GM12878 (cell line): ENCODE measurements at regions not wholly inside any gene's neighbourhood (a gene's known extent, or its start where the extent isn't known, plus 50 kb on each side); places are given as distances from the start of the nearest gene placed in this dataset.

Source experiments
- ATAC-seq: fragments of 200-7000 bp; cut with Tn5 transposase; 3 replicates; pipeline ENCODE4 v1.9.1; 2020; ENCODE audit warnings: mild to moderate bottlenecking, moderate library complexity
- BruUV-seq: library from RNA; stranded (reverse); fragments of 400-500 nt; replicated peaks from 2 replicates; lab custom pipeline; 2021; lab: Mats Ljungman, UMichigan
- CTCF ChIA-PET: fragments of 300-600 bp; sonication (Branson Sonifier 250); formaldehyde crosslinking; extraction: SDS; loops from one replicate; lab custom pipeline; 2021; ENCODE audit warnings: inconsistent platforms; lab: Yijun Ruan, JAX
- POLR2A ChIA-PET: fragments of 350-600 bp; formaldehyde crosslinking; extraction: SDS; loops from one replicate; lab custom pipeline; 2021; ENCODE audit warnings: inconsistent platforms; lab: Charles Lee
- RAD21 ChIA-PET: fragments of 300-600 bp; sonication (Branson Sonifier 250); formaldehyde crosslinking; loops from one replicate; lab custom pipeline; 2023; ENCODE audit warnings: antibody characterized with exemption; ENCODE audit not compliant: unreplicated experiment; lab: Charles Lee
- SMC1A ChIA-PET: fragments of 300-600 bp; sonication (Branson Sonifier 250); formaldehyde crosslinking; loops from one replicate; lab custom pipeline; 2023; ENCODE audit not compliant: unreplicated experiment, uncharacterized antibody; lab: Charles Lee
- DNase-seq: peaks from one replicate; pipeline ENCODE4 v3.0.0-alpha.2; 2011; ENCODE audit warnings: low read depth, low spot score
- FAIRE-seq: peaks from 3 replicates; lab custom pipeline; 2011; peaks lifted over from hg19 to GRCh38; lab: Jason Lieb, UNC
- H2AFZ ChIP-seq: 2 replicates; pipeline ENCODE4 v1.6.0; 2011; ENCODE audit warnings: low read depth, low read length, control low read depth; ENCODE audit not compliant: control insufficient read depth
- H3K27ac ChIP-seq: 2 replicates; pipeline ENCODE4 v1.5.1; 2011; ENCODE audit warnings: control low read depth; ENCODE audit not compliant: control insufficient read depth, insufficient read depth
- H3K27me3 ChIP-seq, 2 experiments: replicated peaks in 1 of 2; 2 replicates each; pipeline versions ENCODE4 v1.6.0 to v1.6.1; 2011; ENCODE audit warnings: low read length in 1 of 2; ENCODE audit not compliant: control insufficient read depth in 2 of 2, insufficient read depth in 2 of 2
- H3K36me3 ChIP-seq, 2 experiments: 2 replicates each; pipeline ENCODE4 v1.5.1; 2011; ENCODE audit warnings: low read length in 1 of 2; ENCODE audit not compliant: control insufficient read depth in 2 of 2, insufficient read depth in 2 of 2
- H3K4me1 ChIP-seq: 2 replicates; pipeline ENCODE4 v1.6.1; 2011; ENCODE audit warnings: mild to moderate bottlenecking, low read length, moderate library complexity, mixed read lengths; ENCODE audit not compliant: control insufficient read depth, insufficient read depth
- H3K4me2 ChIP-seq: 2 replicates; pipeline ENCODE4 v1.6.0; 2011; ENCODE audit warnings: control low read depth; ENCODE audit not compliant: control insufficient read depth, insufficient read depth
- H3K4me3 ChIP-seq: fragments of 200-600 bp; sonication (generic); 2 replicates; pipeline ENCODE4 v1.5.1; 2016
- H3K79me2 ChIP-seq: 2 replicates; pipeline ENCODE4 v1.6.0; 2011; ENCODE audit warnings: low read length; ENCODE audit not compliant: control insufficient read depth, insufficient read depth
- H3K9ac ChIP-seq: 2 replicates; pipeline ENCODE4 v1.8.0; 2011; ENCODE audit warnings: low read length, control low read depth, mixed read lengths; ENCODE audit not compliant: control insufficient read depth, insufficient read depth
- H3K9me3 ChIP-seq: replicated peaks from 3 replicates; pipeline ENCODE4 v1.5.1; 2011; ENCODE audit warnings: mild to moderate bottlenecking, low read length; ENCODE audit not compliant: control insufficient read depth, insufficient read depth
- H4K20me1 ChIP-seq: 2 replicates; pipeline ENCODE4 v1.6.0; 2011; ENCODE audit not compliant: control insufficient read depth, insufficient read depth
- ATF7 ChIP-seq: fragments of 450-650 bp; IDR thresholded peaks from 2 replicates; pipeline ENCODE4 v1.6.1; 2016; ENCODE audit warnings: low read depth, mild to moderate bottlenecking
- CBX3 ChIP-seq: fragments of 200-600 bp; sonication (generic); IDR thresholded peaks from 2 replicates; pipeline ENCODE4 v1.6.1; 2016; ENCODE audit warnings: low read depth, borderline replicate concordance
- CBX5 ChIP-seq: sonication (generic); IDR thresholded peaks from 2 replicates; pipeline ENCODE4 v1.6.1; 2016; ENCODE audit warnings: low read depth, moderate library complexity, mild to moderate bottlenecking, inconsistent platforms
- CEBPB ChIP-seq, 2 experiments: fragments of 150-350 bp in 1 of 2; IDR thresholded peaks; 2 replicates each; pipeline ENCODE4 v1.6.1; 2012 to 2014; ENCODE audit warnings: low read depth in 2 of 2, low read length in 2 of 2, borderline replicate concordance in 1 of 2, inconsistent platforms in 1 of 2
- CREM ChIP-seq: IDR thresholded peaks from 2 replicates; pipeline ENCODE4 v1.6.1; 2014; ENCODE audit warnings: antibody characterized with exemption, low read depth
- ETV6 ChIP-seq, 2 experiments: fragments of 450-650 bp in 1 of 2; IDR thresholded peaks in 1 of 2; conservative IDR thresholded peaks in 1 of 2; 2 replicates each; pipeline ENCODE4 v1.6.1; 2014; ENCODE audit warnings: antibody characterized with exemption in 1 of 2, borderline replicate concordance in 1 of 2, low read depth in 1 of 2, mild to moderate bottlenecking in 1 of 2, moderate library complexity in 1 of 2
- IKZF2 ChIP-seq, 2 experiments: fragments of 450-650 bp; IDR thresholded peaks; 2 replicates each; pipeline ENCODE4 v1.6.1; 2017; ENCODE audit warnings: mild to moderate bottlenecking in 2 of 2, moderate library complexity in 2 of 2
- JUNB ChIP-seq: IDR thresholded peaks from 2 replicates; pipeline ENCODE4 v1.6.1; 2016; ENCODE audit warnings: antibody characterized with exemption, mild to moderate bottlenecking
- KLF5 ChIP-seq: fragments of 450-650 bp; IDR thresholded peaks from 2 replicates; pipeline ENCODE4 v1.6.1; 2014; ENCODE audit warnings: mild to moderate bottlenecking; ENCODE audit not compliant: partially characterized antibody
- LARP7 ChIP-seq: fragments of 450-650 bp; IDR thresholded peaks from 2 replicates; pipeline ENCODE4 v1.6.1; 2017; ENCODE audit warnings: mild to moderate bottlenecking
- NFYB ChIP-seq: IDR thresholded peaks from 2 replicates; pipeline ENCODE4 v1.6.1; 2011; ENCODE audit warnings: low read depth, mild to moderate bottlenecking, low read length, improper control_type of control experiment, moderate library complexity; ENCODE audit not compliant: insufficient read depth
- NR2C2 ChIP-seq: IDR thresholded peaks from 2 replicates; pipeline ENCODE4 v1.6.1; 2011; ENCODE audit warnings: borderline replicate concordance, low read depth; ENCODE audit not compliant: control insufficient read depth, insufficient read length
- NR2F1 ChIP-seq: fragments of 450-650 bp; conservative IDR thresholded peaks from 2 replicates; pipeline ENCODE4 v1.6.1; 2017; ENCODE audit warnings: mild to moderate bottlenecking
- POLR2A ChIP-seq: IDR thresholded peaks from 2 replicates; pipeline ENCODE4 v1.6.1; 2011; ENCODE audit warnings: low read depth, mild to moderate bottlenecking, low read length
- POLR2AphosphoS5 ChIP-seq: IDR thresholded peaks from 2 replicates; pipeline ENCODE4 v1.6.1; 2011; ENCODE audit warnings: mild to moderate bottlenecking, low read length, inconsistent platforms
- SIN3A ChIP-seq: IDR thresholded peaks from 2 replicates; pipeline ENCODE4 v1.6.1; 2012; ENCODE audit warnings: low read depth, low read length, improper control_type of control experiment
- SMC3 ChIP-seq: IDR thresholded peaks from 2 replicates; pipeline ENCODE4 v1.6.1; 2011; ENCODE audit warnings: low read length, improper control_type of control experiment, borderline replicate concordance
- SUPT20H ChIP-seq: IDR thresholded peaks from 2 replicates; pipeline ENCODE4 v1.6.1; 2011; ENCODE audit warnings: low read depth, mild to moderate bottlenecking, low read length, moderate library complexity, borderline replicate concordance; ENCODE audit not compliant: control insufficient read depth
- WRNIP1 ChIP-seq: IDR thresholded peaks from 2 replicates; pipeline ENCODE4 v1.6.1; 2011; ENCODE audit warnings: low read depth, low read length, improper control_type of control experiment, borderline replicate concordance
- WGBS: methylation state at CpG from one replicate; pipeline ENCODE4 v1.1.6; 2016; ENCODE audit warnings: low lambda C conversion rate; ENCODE audit not compliant: insufficient replicate concordance, insufficient coverage; ENCODE audit errors: missing lambda C conversion rate; 5-methylcytosine and 5-hydroxymethylcytosine counted together
- in situ Hi-C: fragments of 300-500 bp; cut with MboI; formaldehyde crosslinking; loops from 9 replicates; pipeline ENCODE4 v1.14.3; 2018; ENCODE audit warnings: mixed read lengths
- intact Hi-C: fragments of 100-400 bp; cut with micrococcal nuclease; formaldehyde crosslinking; loops from one replicate; pipeline ENCODE4 v1.14.2; 2022; ENCODE audit not compliant: unreplicated experiment

DNA sequence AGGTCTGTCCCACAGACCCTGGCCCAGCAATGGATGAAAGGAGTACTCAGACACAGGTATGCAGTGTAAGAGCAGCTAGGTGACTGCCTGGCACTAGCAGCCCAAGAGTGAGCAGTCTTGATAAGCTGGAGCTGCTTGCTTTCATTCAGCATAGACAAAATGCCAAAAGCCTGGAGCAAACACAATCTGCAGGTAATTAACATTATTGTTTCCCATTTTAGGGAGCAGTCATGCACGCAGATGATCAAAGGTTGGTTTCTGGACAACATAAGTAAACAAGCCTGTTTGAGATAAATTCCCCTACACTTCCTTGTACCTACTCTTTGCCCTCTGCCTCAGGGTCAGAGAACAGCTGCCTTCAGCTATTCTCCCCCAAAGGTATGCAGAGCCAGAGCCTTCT is 73.7 kb upstream of the MSTN start:
- no TSS peak for BruUV-seq
- ChIA-PET SMC1A (interaction anchor here (1.1 kb wide), 1 partner anchor 12 kb away, joined by 3 read pairs; no protein-coding TSS in a partner anchor), CTCF (interaction anchor here (1.1 to 4.5 kb wide), 8 partner anchors 9 to 183 kb away, joined by 3 to 29 read pairs (median 4); a partner anchor contains a TSS), RAD21 (no interaction called here), POLR2A (interaction anchor here (1.8 kb wide), 1 partner anchor 9 kb away, joined by 8 read pairs; no protein-coding TSS in a partner anchor)
- peak; percentile 31; the same call in 2 of the 3 replicates for ATAC-seq
- DNase-seq, result no peak
- Histone ChIP-seq H4K20me1 (no peaks in the 10 kb centered on the region), H2AFZ (no peak overlapping the region), H3K27ac (no peak overlapping the region), H3K79me2 (no peaks in the 10 kb centered on the region), H3K9me3 (no peaks in the 10 kb centered on the region; the same call in 2 of the 3 replicates), H3K36me3 (no peaks in the 10 kb centered on the region), H3K4me3 (no peak overlapping the region), H3K4me1 (no peaks in the 10 kb centered on the region), H3K27me3 (no peaks in the 10 kb centered on the region), H3K4me2 (no peak overlapping the region), H3K9ac (no peak overlapping the region)
- WGBS, result 94% methylated on average over 1 of the region's 1 CpG
- intact Hi-C loops (no loop called here), in situ Hi-C loops (no loop called here)
- FAIRE-seq, result no peak
- 0 out of 2 replicates have a peak, but pooled peaks have one; percentile 14 for TF ChIP-seq NR2F1
- no peak for TF ChIP-seq ETV6 (conservative IDR thresholded peaks at IDR 0.05 in 1 of 2, IDR thresholded peaks at IDR 0.05 in 1 of 2; ENCODE audit: borderline replicate concordance in 1 of 2, low read depth in 1 of 2)
- no peak for TF ChIP-seq IKZF2 (IDR thresholded peaks at IDR 0.05)

DNA sequence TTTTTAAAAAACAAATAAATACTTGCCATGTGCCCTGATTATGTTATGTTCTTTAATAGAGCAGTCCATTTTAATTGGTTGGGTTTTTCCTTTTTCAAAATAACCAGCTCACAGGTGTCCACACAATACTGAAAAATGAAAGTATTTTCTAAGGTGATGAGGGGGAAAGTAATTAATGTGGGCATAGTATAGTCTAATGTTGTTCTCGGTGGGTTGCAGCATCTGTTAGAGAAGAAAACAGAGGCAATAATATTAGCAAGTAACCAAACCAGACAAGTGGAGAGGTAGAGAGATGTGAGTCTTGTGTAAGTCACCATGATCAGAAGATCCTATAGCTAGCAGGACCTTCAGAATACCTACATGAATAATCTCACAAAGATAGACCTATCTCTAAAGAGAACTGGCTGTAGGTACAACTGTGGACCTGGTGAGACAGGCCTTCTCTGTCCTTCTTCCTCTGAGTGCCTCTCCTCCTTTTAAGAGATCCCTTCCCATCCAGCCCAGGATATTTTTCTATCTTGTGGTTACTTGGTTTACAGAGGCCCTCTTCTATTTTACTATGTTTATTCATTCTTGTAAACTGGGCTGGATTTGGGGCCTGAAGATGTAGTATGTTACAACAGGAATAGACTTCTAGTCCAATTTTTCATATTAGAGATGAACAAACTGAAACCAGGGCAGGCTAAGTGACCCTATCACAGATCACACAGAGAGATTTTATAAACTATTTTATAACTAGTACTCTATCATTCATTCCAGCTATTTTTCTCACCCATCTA is 67.1 kb upstream of the MSTN start:
- SMC1A ChIA-PET, result interaction anchor here (0.7 to 3.6 kb wide), 2 partner anchors 9 to 19 kb away, joined by 3 to 20 read pairs; no protein-coding TSS in a partner anchor
- DNase-seq (no peak), ATAC-seq (peak; percentile 39), FAIRE-seq (no peak)
- RAD21 ChIA-PET, result no interaction called here
- Histone ChIP-seq H3K27ac (no peak overlapping the region), H3K4me2 (no peak overlapping the region), H3K79me2 (no peaks in the 10 kb centered on the region), H3K36me3 (no peaks in the 10 kb centered on the region), H4K20me1 (no peaks in the 10 kb centered on the region), H2AFZ (no peak overlapping the region), H3K4me1 (no peaks in the 10 kb centered on the region), H3K4me3 (no peak overlapping the region), H3K27me3 (no peaks in the 10 kb centered on the region), H3K9me3 (no peaks in the 10 kb centered on the region), H3K9ac (no peak overlapping the region)
- no TSS peak for BruUV-seq
- 88% methylated on average over 1 of the region's 1 CpG for WGBS
- in situ Hi-C loops (no loop called here), intact Hi-C loops (no loop called here)
- CTCF ChIA-PET, result interaction anchor here (1.0 to 2.2 kb wide), 3 partner anchors 9 to 148 kb away, joined by 3 to 10 read pairs (median 3); no protein-coding TSS in a partner anchor
- POLR2A ChIA-PET, result no interaction called here
- no peak for TF ChIP-seq POLR2A
- no peak for TF ChIP-seq NR2C2
- TF ChIP-seq SIN3A, result no peak
- no peak for TF ChIP-seq CREM
- TF ChIP-seq LARP7, result no peak
- no peak for TF ChIP-seq CEBPB (IDR thresholded peaks at IDR 0.05; ENCODE audit: borderline replicate concordance in 1 of 2, low read depth in 2 of 2, low read length in 2 of 2)
- TF ChIP-seq WRNIP1, result no peak
- no peak for TF ChIP-seq POLR2AphosphoS5
- TF ChIP-seq KLF5, result no peak
- no peak for TF ChIP-seq SMC3
- no peak for TF ChIP-seq SUPT20H
- no peak for TF ChIP-seq CBX3
- no peak for TF ChIP-seq NFYB
- no peak for TF ChIP-seq ATF7
- TF ChIP-seq CBX5, result no peak
- no peak for TF ChIP-seq JUNB
